Thyroid gland (tissue), 4 donors: ENCODE measurements at regions not wholly inside any gene's neighbourhood (a gene's known extent, or its start where the extent isn't known, plus 50 kb on each side); places are given as distances from the start of the nearest gene placed in this dataset.

ENCODE experiments used
- CTCF ChIP-seq, 6 experiments: fragments of 200-600 bp in 3 of 6; fragments of 450-650 bp in 3 of 6; sonication (generic) in 3 of 6; IDR thresholded peaks; one replicate each; pipeline ENCODE4 v1.5.1; 2016 to 2019; ENCODE audit warnings: antibody characterized with exemption in 6 of 6, mild to moderate bottlenecking in 2 of 6, inconsistent platforms in 1 of 6, moderate library complexity in 1 of 6
- POLR2A ChIP-seq, 2 donors: fragments of 450-650 bp; IDR thresholded peaks; one replicate each; pipeline ENCODE4 v1.6.1; 2017; ENCODE audit warnings: antibody characterized with exemption in 2 of 2, mild to moderate bottlenecking in 2 of 2, moderate library complexity in 1 of 2

GRCh38 chr12:23126794-23127193, 501.8 kb downstream of the ETNK1 start:
- TF ChIP-seq CTCF (IDR thresholded peaks at IDR 0.05) (no peak), POLR2A (IDR thresholded peaks at IDR 0.05) (no peak)
